A172 (cell line): ENCODE measurements at regions not wholly inside any gene's neighbourhood (a gene's known extent, or its start where the extent isn't known, plus 50 kb on each side); places are given as distances from the start of the nearest gene placed in this dataset.

Experiments used
- DNase-seq: peaks from one replicate; pipeline ENCODE4 v3.0.0-alpha.2; 2015; ENCODE audit warnings: low spot score

GRCh38 chr15:87167706-87168105 is 1088.0 kb downstream of the AGBL1 start:
- no peak for DNase-seq

GRCh38 chr15:87167055-87167454 is 1087.4 kb downstream of the AGBL1 start:
- no peak for DNase-seq

GRCh38 chr15:87155771-87156170 is 1076.1 kb downstream of the AGBL1 start:
- no peak for DNase-seq

GRCh38 chr15:87154761-87155160 is 1075.1 kb downstream of the AGBL1 start:
- peak; percentile 8 for DNase-seq

GRCh38 chr15:87151202-87151748 is 1071.6 kb downstream of the AGBL1 start:
- no peak for DNase-seq

- no peak for DNase-seq
Observed at GRCh38 chr15:87145696-87146095, 1066.0 kb downstream of the AGBL1 start.

GRCh38 chr15:87144775-87145174 is 1065.1 kb downstream of the AGBL1 start:
- no peak for DNase-seq

GRCh38 chr15:87142096-87142495 is 1062.4 kb downstream of the AGBL1 start:
- DNase-seq: no peak

- DNase-seq: no peak
Observed at GRCh38 chr15:87135109-87135508, 1055.4 kb downstream of the AGBL1 start.

- no peak for DNase-seq
Observed at GRCh38 chr15:87133704-87134103, 1054.0 kb downstream of the AGBL1 start.

GRCh38 chr15:87131067-87131466 is 1051.4 kb downstream of the AGBL1 start:
- no peak for DNase-seq

GRCh38 chr15:87129916-87130315 is 1050.2 kb downstream of the AGBL1 start:
- DNase-seq: no peak

- no peak for DNase-seq
Observed at GRCh38 chr15:87123676-87124382, 1044.2 kb downstream of the AGBL1 start.

- DNase-seq: no peak
Observed at GRCh38 chr15:87121336-87121735, 1041.7 kb downstream of the AGBL1 start.

GRCh38 chr15:87120555-87120954 is 1040.9 kb downstream of the AGBL1 start:
- no peak for DNase-seq

- DNase-seq: no peak
Observed at GRCh38 chr15:87118846-87119245, 1039.2 kb downstream of the AGBL1 start.

- no peak for DNase-seq
Observed at GRCh38 chr15:87118435-87118834, 1038.8 kb downstream of the AGBL1 start.

- DNase-seq: no peak
Observed at GRCh38 chr15:87115795-87116194, 1036.1 kb downstream of the AGBL1 start.

- DNase-seq: no peak
Observed at GRCh38 chr15:87099916-87100315, 1020.2 kb downstream of the AGBL1 start.

GRCh38 chr15:87089551-87089950 is 1009.9 kb downstream of the AGBL1 start:
- DNase-seq: no peak

- DNase-seq: no peak
Observed at GRCh38 chr15:87083201-87083600, 1003.5 kb downstream of the AGBL1 start.

- DNase-seq: no peak
Observed at GRCh38 chr15:87082581-87082980, 1002.9 kb downstream of the AGBL1 start.

GRCh38 chr15:87080547-87080946 is 1000.9 kb downstream of the AGBL1 start:
- DNase-seq: no peak
